GM20000 (cell line): ENCODE measurements at regions not wholly inside any gene's neighbourhood (a gene's known extent, or its start where the extent isn't known, plus 50 kb on each side); places are given as distances from the start of the nearest gene placed in this dataset.

Experiments
- DNase-seq: peaks from one replicate; pipeline ENCODE4 v3.0.0; 2012; ENCODE audit warnings: low spot score
- TF ChIP-seq, protein P1 (sequence below): IDR thresholded peaks from 2 replicates; pipeline ENCODE4 v1.5.1; 2012; ENCODE audit warnings: mild to moderate bottlenecking, control low read depth; ENCODE audit errors: extremely low read depth, missing control alignments

DNA sequence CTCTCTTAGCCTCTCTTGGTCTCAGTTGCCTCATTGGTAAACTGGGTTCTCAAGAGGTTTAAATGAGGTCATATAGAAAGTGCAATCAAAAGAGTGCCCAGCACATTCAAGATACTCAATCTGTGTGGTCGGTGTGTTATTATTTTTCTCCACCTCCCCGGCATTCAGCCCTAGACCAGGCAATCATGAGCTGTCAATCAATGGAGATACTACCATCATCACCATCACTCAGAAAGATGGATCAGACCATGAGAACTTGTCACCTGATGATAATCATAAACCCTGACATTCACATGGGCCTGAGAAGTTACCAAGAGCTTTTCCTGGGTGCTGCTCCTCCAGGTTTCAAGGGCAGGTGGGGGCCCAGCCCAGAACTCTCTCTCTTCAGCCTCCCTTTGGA lies 166.1 kb downstream of the MN1 start:
- DNase-seq, result no peak
- TF ChIP-seq, protein P1, sequence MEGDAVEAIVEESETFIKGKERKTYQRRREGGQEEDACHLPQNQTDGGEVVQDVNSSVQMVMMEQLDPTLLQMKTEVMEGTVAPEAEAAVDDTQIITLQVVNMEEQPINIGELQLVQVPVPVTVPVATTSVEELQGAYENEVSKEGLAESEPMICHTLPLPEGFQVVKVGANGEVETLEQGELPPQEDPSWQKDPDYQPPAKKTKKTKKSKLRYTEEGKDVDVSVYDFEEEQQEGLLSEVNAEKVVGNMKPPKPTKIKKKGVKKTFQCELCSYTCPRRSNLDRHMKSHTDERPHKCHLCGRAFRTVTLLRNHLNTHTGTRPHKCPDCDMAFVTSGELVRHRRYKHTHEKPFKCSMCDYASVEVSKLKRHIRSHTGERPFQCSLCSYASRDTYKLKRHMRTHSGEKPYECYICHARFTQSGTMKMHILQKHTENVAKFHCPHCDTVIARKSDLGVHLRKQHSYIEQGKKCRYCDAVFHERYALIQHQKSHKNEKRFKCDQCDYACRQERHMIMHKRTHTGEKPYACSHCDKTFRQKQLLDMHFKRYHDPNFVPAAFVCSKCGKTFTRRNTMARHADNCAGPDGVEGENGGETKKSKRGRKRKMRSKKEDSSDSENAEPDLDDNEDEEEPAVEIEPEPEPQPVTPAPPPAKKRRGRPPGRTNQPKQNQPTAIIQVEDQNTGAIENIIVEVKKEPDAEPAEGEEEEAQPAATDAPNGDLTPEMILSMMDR, result no peak

DNA sequence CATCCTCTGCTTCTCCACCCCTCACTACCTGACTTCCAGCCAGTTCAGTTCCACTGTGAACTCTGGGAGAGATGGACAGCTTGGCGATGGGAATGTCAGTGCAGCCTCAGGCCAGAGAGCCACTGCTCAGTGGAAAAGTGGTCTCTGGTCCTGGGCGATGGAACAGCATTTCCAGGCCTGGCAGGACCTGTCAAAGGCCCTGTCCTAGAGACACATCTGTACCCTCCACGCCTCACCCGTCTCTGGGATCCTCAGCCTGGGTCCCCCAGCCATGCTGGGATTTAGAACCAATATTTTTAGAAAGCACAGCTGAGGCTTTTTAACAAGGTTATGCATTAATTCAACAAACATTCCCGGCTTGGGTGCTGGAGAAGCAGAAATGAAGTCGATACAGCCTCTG lies 165.7 kb downstream of the MN1 start:
- TF ChIP-seq, protein P1, result no peak
- DNase-seq, result no peak

DNA sequence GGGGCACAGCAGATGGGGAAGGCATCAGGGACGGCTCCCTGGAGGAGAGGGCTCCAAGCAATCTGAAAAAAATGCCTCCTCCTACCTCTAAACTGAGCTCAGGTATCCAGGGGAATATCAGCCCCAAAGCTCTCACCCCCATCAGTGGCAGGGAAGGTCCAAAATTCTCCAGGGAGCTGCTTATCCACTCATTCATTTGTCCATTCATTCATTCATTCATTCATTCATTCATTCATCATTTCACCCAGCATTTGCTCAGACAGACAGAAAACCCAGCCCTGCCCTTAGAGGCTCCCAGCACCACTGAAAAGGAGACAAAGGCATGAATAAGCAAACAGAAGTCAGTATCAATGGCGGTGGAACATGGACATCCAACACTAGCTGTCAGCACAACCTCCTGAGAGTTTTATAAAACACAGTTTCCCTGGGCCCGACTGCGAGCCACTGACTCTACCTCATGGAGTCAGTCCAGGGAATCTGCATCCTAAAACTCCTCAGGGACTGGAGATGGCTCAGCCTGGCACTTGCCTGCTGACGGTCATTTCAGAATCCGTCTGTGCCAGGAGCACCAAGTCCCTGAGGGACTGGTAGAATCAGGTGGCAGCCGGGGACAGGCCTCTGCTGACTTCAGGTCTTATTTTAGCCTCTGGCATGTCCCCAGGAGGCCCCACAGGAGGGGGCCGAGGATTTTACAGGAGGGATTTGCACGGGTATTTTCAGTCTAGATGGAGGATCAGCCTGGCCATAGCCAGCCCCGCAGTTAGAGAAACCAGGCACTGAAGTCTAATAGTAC lies 164.6 kb downstream of the MN1 start:
- no peak for DNase-seq
- TF ChIP-seq, protein P1, result no peak

DNA sequence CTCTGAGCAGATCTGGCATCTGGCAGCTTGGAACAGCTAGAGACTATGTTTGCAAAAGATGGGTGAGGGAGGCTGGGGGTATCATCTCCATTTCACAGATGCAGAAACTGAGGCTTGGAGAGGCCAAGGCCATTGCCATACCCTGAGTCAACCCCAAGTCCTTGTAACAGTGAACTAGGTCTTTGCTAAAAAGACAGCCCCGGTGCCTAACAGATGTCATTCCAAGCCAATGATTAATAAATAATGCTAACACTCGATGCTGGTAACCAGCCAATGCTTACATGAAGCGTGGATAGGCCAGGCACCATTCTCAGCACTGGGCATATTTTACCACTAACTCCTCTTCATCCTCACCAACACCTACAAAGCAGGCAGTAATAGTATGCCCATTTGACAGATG lies 164.0 kb downstream of the MN1 start:
- DNase-seq, result no peak
- TF ChIP-seq, protein P1, result no peak

DNA sequence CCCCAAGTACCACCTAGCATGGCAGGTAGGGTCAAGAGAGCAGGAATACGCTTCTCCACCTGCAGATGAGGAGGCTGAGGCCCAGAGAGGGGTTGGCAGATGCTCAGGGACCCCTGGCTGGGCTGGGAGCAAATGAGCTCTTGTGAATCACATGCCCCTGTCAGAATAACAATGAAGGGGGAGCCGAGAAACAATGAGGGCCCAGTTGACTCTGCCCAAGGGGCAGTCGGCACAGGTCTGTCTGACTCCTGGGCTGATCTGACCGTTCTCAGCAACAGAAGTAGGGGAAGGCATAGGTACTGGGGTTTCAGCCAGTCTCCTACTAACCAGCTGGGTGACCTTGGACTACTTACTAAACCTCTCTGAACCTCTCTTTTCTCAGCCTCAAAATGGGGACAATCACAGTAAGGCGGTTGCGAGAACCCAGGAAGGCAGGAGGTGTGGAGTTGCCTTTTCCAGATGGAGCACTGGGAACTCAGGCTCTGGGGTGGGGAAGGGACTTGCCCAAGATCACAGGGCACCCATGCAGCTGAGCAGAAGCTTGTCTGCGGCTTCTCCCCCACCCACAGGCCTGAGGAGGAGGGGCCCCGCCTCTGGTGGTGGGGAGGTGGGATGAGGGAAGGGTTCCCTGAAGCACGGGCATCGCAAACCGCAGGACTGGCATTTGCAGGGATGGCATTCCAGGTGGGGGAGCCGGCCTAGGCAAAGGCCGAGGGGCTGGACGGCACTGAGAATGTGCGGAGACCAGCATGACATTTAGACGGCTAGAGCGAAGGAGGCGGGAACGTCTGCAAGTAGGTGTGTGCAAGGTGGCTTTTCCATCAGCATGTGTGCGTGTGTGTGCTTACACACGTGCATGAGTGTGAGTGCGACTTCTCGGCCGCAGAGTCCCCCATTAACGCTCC lies 163.0 kb downstream of the MN1 start:
- TF ChIP-seq, protein P1, result no peak
- no peak for DNase-seq

DNA sequence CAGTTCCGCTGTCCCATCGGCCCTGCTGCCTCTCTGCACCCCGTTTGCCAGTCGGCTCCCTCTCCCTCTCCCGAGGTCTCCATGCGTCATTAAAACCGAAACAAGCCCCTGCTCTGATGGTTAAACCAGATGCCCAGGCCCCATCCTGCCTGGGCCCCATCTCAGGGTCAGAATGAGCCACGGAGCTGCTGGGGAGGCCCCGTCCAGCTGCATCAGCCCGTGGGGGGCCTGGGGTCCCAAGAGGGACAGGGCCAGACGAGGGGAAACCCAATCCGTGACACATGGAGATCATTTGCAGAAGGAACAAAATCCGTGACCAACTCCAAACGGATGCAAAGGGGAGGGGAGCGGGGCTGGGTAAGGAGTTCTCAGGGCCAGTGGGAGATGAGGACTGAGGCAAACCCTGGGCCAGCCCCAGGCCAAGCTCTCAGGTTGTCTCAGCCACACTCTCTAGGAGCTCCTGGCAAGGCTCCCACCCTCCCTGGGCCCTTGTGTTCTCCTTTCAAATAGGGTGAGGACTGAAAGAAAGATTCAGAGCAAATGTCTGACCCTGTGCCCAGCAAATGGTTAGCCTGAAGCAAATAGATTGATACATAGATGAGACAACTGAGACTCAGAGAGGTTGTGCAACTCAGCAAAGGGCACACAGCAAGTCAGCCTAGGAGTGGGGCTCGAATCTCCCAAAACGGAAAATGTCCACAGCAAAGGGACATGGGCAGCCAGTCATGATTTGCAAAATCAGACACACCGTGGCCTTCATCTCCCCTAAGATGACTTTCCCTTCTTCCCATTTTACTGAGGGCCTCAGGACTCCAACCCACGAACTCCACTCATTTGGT lies 162.1 kb downstream of the MN1 start:
- TF ChIP-seq, protein P1, result no peak
- no peak for DNase-seq
